Fibroblast of mammary gland (primary cell): ENCODE measurements at regions not wholly inside any gene's neighbourhood (a gene's known extent, or its start where the extent isn't known, plus 50 kb on each side); places are given as distances from the start of the nearest gene placed in this dataset.
"Not testable (repeated sequence)": the region's sequence is repeated elsewhere in the genome, so short reads cannot be mapped to it uniquely, and the experiment has no call there.

Experiments used
- DNase-seq: peaks from one replicate; pipeline ENCODE4 v3.0.0-alpha.2; 2010; ENCODE audit warnings: low read depth
- H3K4me3 ChIP-seq: 2 replicates; pipeline ENCODE4 v1.5.1; 2011; ENCODE audit warnings: low read depth, mild to moderate bottlenecking, low read length, moderate library complexity; ENCODE audit not compliant: control insufficient read depth
- CTCF ChIP-seq: conservative IDR thresholded peaks from 2 replicates; pipeline ENCODE4 v1.5.1; 2011; ENCODE audit warnings: low read depth, low read length, inconsistent platforms; ENCODE audit not compliant: control insufficient read depth, insufficient read depth

- H3K4me3 ChIP-seq: no peak overlapping the region
- no peak for TF ChIP-seq CTCF
- no peak for DNase-seq
These were observed 175.7 kb downstream of the RGS9 start for GRCh38 chr17:65312718-65313377.

GRCh38 chr17:65311261-65311660, 174.1 kb downstream of the RGS9 start:
- DNase-seq: no peak
- no peak overlapping the region for H3K4me3 ChIP-seq
- TF ChIP-seq CTCF: no peak

- TF ChIP-seq CTCF: no peak
- DNase-seq: no peak
- H3K4me3 ChIP-seq: no peak overlapping the region
These were observed 170.8 kb downstream of the RGS9 start for GRCh38 chr17:65307961-65308316.

GRCh38 chr17:65307081-65307960, 170.2 kb downstream of the RGS9 start:
- H3K4me3 ChIP-seq: no peak overlapping the region
- no peak for DNase-seq
- no peak for TF ChIP-seq CTCF

GRCh38 chr17:65305778-65306177, 168.6 kb downstream of the RGS9 start:
- TF ChIP-seq CTCF: no peak
- H3K4me3 ChIP-seq: no peak overlapping the region
- no peak for DNase-seq

- TF ChIP-seq CTCF: no peak
- no peak for DNase-seq
- no peak overlapping the region for H3K4me3 ChIP-seq
These were observed 167.9 kb downstream of the RGS9 start for GRCh38 chr17:65305116-65305515.

- H3K4me3 ChIP-seq, DNase-seq: not testable (repeated sequence)
These were observed 164.7 kb downstream of the RGS9 start for GRCh38 chr17:65301882-65302281.
